ENCODE measurements at regions not wholly inside any gene's neighbourhood (a gene's known extent, or its start where the extent isn't known, plus 50 kb on each side); places are given as distances from the start of the nearest gene placed in this dataset.

DNA sequence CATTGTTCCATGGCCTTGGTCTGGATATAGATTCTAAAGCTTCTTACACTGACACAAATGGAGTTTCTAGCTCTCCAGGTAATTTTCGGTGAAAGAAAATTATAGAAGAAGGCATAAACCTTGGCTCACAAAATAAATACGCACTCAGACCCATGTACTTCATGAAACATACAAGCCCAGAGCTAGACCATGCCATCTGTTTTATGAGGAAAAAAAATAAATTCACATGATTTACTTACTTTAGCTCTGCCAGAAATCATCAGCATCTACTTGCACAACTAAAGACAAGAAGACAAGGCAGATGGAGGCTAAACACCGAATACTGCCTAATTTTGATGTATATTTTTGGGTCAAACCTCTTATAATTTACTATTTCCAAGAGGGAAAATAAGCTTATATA is 197.4 kb upstream of the KLF14 start:
- no peak for DNase-seq

DNA sequence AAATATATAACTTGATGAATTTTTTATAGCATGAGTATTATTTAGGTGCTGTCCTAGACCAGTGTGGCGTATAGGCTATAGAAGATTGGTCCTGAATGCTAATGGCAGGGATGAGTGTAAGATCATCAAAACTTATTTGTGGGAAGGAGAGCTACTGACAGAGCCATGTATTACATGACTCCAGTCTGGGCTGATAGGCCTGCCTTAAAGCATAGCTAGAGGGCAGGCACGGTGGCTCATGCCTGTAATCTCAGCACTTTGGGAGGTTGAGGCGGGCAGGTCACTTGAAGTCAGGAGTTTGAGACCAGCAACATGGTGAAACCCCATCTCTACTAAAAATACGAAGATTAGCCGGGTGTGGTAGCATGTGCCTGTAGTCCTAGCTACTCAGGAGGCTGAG is 198.1 kb upstream of the KLF14 start:
- no peak for DNase-seq

DNA sequence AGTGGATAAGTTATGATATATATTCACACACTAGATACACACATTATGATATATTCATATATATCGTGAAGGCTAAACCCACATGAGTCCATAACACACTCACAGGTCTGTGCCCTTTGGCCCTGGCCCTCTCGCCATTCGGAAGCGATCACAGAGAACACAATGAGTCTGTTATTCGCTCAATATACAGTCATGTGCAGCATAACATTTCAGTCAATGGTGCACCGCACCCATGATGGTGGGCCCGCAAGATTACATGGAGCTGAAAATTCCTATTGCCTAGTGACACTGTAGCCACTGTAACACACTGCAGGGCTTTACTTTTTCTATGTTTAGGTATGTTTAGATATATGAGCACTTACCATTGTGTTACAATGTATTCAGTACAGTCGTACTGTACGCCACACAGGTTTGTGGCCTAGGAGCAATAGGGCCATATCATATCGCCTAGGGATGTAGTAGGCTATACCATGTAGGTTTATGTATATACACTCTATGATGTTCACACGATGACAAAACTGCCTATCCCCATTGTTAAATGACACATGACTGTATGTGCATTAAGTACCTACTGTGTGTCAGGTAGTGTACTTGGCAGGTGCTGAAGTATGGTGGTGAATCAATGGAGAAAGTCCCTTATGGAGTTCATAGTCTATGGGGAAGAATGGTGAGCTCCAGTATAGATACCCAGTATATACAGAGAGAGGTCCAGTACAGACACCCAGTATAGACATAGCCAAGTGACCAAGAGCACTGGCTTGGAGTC is 198.8 kb upstream of the KLF14 start:
- DNase-seq = no peak

DNA sequence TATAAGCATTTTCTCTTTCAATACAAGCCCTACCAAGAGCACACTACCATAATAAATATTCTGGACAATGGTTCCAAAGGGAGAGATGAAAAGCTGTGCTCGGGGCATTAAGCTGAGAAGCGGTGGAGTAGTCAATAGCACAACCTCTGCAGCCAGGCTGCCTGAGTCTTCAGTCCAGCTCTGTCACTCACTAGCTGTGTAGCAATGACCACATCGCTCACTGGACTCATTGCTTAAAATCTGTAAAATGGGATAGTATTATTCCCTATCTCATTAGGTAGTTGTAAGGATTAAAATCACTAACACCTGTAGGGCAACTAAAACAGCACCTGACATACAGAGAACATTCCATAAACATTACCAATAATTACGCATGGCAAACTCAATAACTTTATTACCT is 199.9 kb upstream of the KLF14 start:
- DNase-seq = no peak

DNA sequence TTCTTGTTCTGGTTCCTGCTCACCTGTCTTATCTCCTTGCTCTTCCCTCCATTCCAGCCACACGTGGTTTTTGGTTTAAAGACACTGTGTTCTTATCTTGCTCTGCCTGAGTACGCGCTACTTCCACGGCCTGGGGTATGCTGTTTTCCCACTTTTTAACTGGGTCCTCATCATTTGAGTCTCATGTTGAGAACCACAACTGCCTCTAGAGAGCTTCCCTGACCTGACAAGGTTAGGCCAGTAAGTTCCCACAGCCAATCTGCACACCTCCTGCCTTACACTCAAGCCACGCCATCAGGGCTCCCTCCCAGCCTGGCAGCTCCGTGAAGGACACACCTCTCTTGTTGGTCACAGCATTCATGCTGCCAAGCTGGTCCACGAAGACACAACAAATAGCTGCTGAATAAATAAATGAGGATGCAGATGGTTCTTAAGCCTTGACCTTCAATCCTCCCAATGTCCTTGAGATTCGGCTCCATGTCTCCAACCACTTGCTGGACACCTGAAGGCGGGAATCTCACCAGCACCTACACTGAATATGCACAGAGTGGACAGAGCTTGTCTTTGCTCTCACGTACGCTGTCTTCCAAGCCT is 201.7 kb upstream of the KLF14 start:
- no peak for DNase-seq

DNA sequence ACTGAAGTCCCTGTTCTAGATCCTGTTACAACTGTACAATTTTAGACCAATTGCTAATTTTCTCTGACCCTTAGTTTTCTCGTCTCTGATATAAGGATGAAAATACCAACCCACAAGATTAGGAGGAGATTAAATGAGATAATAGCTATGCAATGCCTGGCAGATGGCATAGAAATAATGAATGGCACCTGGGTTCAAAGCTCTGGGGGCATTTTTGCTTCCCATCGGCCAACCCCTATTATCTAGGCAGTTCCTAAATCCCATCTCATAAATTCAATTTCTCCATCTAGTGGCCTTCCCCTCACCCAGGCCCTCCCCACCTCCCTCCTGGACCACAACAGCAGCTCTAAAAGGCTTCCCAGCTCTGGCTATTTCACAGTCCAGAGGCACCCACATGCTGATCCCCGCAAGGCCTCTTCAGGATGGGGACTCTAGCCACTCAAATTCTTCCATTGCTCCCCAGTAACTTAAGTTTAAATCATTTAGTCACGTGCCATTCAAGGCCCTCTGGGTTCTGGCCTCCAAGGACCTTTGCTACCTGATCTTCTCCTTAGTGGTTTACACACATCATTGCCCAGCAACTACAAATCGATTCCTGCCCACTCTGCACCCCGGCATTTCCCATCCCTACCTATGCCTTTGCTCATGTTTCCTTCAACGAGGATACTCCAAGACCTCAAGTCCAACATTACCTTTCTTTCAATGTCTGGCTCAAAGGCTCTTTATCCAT is 202.4 kb upstream of the KLF14 start:
- no peak for DNase-seq

DNA sequence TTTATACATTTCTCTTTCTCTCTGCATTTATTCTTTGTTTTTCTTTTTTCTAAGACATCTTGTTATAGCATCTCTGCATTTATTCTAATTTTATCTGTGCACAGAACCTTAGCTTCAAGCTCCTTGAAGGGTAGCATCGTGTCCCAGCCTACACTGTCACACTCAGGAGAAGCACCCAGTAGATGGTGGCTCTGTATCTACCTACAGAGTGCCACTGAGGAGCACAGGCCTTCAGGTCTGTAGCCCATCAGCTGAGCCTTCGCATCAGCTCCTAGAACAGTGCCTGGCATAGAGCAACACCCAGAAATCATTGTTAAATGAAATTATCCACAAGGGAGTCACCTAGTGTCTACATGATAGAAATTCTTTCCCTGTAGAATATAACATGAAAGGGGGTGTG is 203.0 kb upstream of the KLF14 start:
- DNase-seq = no peak

DNA sequence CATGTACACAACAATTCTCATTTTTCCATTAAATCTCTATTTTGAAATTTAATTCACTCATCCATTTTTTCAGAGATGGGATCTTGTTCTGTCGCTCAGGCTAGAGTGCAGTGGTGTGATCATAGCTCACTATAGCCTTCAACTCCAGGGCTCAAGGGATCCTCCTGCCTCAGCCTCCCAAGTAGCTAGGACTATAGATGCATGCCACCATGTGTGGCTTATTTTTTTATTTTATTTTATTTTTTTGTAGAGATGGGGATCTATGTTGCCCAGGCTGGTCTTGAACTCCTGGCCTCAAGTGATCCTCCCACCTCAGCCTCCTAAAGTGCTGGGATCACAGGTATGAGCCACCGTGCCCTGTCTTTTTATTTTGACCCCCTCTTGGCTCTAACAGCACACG is 203.8 kb upstream of the KLF14 start:
- DNase-seq = no peak

DNA sequence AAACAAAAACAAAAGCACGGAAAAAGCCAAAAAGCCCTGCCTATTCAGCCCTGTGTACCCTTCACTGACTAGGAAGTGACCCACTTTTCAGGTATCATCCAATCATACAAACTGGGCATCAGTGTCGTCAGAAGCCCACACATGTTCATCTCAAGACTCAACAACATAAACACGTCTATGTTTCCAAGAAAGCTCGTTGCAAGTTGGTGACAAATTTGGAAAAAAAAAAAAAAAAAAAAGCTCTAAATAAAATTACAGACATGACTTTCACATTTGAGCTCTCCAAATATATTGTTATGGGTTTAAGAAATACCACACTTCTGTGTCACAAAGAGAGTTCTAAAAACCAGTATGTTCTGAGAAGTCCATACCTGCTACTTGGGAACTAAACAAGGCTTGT is 204.7 kb upstream of the KLF14 start:
- no peak for DNase-seq

DNA sequence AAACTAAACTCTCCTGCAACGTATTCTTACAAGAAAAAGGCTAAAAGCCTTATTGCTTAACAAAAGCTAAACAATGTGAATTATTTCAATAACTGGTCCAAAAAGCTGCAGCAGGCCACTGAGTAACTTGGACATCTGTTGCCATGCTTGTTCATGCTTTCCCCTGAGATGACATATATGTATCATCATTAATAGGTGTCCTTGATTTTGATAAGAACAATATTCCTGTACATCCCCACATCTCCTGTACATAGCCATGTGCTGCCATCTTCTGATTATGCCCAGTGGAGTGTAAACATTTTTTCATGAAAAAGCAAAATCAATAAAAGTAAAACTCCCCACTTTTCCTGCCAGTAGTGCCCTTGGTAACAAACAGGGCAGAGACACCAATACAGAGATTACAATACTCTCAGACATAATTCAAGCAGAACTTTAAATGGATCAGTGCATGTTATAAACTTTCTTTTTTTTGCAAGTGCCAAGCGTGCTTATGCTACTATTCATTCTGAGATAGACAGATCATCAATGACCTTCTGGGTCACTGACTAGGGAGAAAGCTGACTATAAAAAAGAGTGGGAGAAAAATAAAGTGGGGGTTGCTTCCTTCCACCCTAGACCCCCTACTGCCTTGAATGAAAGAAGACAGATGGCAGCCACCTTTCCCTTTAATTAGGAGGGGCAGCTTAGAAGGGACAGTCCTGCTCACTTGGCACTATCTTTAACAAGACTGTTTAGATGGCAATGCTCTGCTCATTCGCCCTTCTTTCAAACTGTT is 205.5 kb upstream of the KLF14 start:
- no peak for DNase-seq

DNA sequence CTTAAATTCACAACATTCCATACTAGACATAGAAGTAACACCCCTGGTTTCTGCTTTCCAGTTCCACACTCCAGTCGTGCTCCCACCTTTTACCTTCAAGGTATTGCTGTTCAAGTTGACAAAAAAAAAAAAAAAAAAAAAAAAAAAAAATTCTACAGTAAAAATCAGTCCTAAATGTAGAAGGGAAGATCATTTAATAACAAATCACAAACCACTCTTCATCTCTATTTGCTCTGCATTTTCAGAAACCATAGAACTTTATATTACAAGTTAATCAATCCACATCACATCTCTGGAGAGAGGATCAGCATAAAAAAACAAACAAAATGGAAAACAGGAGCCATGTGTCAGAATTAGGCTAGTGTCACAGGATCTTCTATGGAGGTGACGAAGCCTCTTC is 206.3 kb upstream of the KLF14 start:
- DNase-seq = no peak

DNA sequence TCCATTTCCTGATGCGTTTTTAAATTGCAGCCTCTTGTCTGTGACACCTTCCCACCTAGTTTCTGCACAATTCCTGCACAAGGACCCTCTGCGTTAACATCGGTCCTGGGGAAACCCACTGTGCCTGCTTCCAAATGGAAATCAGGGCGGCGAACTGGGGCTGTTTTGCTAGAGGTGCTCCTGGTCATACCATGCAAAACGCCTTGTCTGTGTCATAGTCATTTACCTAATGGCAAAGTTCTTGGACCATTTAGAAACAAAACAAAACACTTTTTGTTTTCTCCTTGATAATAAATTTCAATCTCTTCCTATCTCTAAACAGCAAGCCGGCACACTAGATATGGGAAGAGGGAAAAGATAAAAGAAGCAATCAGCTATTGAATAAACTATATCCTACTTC is 206.9 kb upstream of the KLF14 start:
- DNase-seq = no peak

DNA sequence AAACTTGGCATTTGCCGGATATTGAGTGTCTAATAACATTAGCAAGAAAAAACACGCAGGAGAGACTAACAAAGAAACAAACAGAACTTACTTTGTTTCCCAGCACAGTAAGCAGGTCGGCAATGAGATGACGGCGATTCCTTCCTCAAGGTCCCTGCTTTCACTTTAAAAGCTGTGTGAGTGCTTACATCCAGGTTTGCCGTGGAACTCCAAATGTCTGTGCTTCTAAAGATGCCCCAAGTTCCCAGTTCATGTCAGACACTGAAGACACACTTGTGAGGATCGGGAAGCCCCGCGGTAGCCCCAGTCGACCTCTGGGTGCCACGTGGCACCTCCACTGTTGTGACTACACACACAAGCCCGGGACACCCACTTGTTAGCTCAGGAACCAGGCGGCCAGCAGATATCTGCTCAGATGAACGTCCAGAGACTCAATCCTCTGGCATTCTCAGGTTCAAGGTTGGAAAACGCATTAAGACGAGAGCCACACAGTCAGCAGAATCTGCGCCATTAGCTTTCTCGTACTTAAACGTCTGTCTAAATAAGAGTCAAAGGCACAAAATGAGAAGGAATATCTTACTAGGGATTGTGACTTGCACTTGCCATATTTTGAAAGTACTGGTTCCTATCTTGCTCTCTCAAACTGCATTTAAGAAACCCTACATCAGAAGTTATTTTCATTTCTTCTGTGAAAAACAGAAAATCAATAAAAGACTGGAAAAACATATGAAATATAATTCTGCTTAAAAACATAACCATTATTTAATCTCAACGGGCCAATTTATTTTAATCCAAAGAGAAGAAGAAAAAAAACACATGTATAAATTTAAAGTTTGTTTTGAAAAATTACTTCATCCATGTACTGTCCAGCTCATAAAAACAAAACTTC is 207.6 kb upstream of the KLF14 start:
- DNase-seq = no peak

DNA sequence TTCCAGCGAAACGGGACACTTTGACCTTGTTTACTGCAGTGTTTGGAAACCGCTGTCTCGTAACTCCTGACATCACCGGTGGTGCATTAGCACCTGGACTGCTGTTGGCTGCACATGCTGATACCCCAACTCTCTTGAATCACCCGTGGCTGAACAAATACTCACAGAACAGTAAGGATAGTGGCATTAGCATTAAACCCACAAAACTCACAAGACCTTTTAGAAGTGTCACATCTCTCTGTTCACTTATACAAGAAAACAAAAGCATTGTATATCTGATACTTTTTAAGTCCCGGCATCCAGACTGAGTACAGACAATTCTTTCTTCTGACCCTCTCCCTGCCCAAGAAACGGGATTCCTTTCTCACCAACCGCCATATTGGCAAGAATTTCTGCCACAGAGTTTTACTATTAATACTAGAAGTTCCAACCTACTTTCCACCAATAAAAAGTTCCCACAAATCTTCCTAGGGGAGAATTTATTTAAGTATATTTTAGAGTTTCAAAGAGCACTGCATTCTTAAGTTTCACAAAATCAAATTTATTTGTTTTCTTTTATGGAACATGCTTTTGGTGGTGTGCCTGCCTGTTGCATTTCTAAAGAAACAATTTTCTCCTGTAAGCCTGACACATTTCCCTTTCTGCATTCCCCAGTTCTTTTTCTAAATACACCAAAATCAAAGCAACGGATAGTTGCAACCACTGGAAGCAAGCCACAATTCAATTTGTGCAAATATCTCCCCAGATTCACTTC is 208.4 kb upstream of the KLF14 start:
- DNase-seq = no peak

DNA sequence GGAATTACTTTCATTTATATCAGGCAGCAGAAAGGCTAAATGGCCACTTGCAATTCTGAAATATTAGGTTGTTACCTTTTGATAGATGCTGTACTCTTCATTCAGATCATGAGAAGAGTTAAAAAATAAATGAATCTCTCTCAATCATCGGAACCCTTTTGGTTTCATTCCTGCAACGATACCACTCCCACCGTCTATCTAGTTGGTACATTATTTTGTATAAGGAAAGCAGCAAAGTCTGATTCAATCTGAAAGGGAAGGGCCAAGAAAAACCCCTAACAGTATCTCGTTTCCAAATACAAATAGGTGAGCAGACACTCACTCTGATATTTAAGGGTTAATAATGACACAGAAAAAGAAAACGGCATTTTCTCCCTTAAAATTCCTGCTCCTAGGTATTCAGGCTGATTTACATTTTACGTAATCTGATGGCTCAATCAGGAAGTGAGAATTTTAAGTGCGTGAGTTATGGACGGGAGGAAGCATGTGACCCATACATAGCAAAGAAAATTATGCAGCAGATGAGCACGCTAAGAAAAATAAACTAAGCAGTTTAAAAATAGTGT is 209.4 kb upstream of the KLF14 start:
- DNase-seq = no peak

DNA sequence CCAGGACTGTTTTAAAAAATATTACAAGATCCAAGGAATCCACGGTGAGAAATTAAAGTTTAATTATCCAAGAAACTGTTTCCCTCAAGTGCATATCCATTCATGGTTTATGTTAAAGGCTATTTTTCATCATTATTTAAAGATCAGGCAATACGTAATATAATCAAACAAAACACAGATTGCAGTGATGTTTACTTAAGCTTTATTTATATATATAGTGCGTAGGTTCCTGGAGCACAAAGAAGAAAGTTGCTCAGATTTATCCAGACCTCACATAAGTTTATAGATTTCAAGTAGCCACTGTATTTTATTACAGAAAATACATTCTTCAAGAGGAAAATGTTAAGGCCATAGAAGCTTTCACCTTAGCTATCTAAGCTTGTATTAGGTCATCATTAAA is 210.0 kb upstream of the KLF14 start:
- DNase-seq = no peak

DNA sequence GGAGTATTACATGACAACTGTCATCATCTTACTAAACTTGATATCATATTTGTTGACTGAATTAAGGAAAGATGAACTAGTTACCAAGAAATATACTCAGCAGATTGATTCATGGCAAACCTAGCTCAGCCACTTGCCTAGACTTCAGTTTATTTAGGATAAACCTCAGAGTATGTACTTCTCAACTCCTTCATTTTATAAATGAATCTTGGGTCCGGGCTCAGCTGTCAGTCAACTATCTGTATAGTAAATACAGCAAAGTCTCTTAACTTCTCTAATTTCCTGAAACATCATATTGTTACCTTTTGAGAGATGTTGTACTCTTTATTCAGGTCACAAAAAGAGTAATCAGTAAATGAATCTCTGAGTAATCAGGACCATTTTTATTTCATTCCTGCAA is 211.0 kb upstream of the KLF14 start:
- no peak for DNase-seq

DNA sequence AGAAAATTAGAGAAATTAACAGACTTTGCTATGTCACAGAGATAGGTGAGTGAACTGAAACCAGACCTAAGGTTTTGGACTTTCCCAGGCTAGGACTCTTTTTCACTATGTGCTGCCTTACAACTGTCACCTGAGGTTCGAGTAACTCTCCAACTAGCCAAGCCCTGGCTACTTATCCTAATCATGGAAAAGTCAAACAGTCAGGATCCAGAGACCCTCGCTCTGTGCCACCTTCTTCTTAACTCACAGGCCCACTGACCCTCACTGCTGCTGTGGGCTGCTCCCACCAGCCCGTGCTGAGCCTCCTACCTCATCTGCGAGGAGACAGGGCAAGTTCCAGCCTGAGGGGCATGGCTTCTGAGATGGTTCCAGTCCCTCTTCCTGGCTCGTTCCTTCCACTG is 211.4 kb upstream of the KLF14 start:
- no peak for DNase-seq

DNA sequence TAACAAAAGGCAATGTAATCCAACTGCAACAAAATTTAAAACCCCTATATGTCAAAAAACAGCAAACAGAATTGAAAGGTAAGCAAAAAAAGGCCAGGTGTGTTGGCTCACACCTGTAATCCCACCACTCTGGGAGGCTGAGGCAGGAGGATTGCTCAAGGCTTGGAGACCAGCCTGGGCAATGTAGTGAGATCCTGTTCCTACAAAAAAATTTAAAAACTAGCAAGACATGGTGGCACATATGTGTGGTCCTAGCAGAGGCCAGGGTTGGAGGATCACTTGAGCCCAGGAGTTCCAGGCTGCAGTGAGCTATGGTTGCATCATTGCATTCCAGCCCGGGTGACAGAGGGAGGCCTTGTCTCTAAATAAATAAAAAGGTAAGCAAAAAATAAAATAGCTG is 212.1 kb upstream of the KLF14 start:
- no peak for DNase-seq

DNA sequence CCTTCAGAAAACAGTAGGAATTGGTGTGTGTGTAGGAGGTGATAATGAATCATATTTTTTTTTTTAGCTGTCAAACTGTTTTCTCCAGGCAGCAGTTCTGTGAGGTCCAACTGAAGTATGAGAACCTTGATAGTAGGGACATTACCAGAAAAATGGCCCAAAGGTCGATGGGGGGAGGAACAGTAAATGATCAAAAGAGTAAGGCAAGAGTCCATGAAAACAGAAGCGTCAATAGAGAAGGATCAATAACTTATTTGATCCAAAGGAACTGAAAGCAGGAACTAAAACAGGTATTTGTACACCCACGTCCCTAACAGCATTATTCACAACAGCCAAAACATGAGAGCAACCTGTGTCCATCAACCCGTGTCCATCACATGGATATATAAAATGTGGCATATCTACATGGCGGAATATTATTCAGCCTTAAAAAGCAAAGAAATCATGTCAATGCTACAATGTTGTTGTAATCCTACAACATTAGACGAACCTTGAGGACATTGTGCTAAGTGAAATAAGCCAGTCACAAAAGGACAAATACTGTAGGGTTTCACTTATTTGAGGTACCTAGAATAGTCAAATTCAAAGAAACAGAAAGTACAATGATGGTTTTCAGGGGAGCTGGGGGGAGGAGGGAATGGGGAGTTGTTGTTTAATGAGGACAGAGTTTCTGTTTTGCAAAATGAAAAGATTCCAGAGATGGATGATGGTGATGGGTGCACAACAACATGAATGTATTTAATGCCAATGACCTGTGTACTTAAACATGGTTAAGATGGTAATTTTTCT is 214.0 kb upstream of the KLF14 start:
- no peak for DNase-seq

DNA sequence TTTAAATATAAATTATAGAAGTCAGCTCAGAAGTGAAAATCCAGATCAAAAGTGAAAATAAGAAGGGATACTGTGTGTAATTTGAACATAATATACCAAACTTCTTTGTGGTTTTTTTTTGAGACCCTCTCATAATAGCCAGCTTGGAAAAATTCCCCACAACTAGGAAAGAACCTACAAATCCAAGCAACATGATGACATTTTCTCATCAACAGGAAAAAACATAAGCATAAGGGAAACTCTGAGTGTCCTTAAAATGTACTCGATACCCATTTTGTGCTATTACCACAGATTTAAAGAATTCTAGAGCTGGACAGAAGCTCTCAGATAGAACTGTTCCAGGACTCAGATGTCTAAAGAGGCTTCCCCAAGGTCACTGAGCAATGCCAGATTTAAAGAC is 214.8 kb upstream of the KLF14 start:
- DNase-seq = no peak
